C4-2B (cell line): ENCODE measurements at regions not wholly inside any gene's neighbourhood (a gene's known extent, or its start where the extent isn't known, plus 50 kb on each side); places are given as distances from the start of the nearest gene placed in this dataset.

Experiments used
- ZFX ChIP-seq: fragments of 450-650 bp; IDR thresholded peaks from 2 replicates; pipeline ENCODE4 v1.6.1; 2017
- TF ChIP-seq, protein P1 (sequence below): fragments of 450-650 bp; conservative IDR thresholded peaks from 2 replicates; pipeline ENCODE4 v1.5.1; 2017; ENCODE audit warnings: mild to moderate bottlenecking

DNA sequence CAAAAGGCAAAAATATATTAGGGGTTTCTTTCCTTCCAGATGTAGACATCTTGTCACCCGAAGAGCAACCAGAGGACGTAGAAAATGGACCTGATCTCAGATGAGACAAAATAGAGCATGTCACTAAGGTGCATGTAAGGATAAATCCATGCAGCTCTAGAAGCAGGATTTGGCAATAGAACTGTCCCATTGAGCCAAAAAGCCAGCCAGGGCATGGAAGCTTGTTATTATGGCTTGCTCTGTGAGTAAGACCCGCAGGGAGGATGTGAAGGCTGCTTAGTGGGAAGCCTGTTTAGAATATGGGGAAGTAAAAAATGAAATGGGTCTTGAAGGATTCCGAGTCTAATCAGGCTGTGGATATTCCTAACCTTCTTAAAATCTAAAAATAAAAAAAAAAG is 165.6 kb upstream of the MPDZ start:
- TF ChIP-seq, protein P1, sequence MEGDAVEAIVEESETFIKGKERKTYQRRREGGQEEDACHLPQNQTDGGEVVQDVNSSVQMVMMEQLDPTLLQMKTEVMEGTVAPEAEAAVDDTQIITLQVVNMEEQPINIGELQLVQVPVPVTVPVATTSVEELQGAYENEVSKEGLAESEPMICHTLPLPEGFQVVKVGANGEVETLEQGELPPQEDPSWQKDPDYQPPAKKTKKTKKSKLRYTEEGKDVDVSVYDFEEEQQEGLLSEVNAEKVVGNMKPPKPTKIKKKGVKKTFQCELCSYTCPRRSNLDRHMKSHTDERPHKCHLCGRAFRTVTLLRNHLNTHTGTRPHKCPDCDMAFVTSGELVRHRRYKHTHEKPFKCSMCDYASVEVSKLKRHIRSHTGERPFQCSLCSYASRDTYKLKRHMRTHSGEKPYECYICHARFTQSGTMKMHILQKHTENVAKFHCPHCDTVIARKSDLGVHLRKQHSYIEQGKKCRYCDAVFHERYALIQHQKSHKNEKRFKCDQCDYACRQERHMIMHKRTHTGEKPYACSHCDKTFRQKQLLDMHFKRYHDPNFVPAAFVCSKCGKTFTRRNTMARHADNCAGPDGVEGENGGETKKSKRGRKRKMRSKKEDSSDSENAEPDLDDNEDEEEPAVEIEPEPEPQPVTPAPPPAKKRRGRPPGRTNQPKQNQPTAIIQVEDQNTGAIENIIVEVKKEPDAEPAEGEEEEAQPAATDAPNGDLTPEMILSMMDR, result no peak
- TF ChIP-seq ZFX, result no peak
